ENCODE measurements at regions not wholly inside any gene's neighbourhood (a gene's known extent, or its start where the extent isn't known, plus 50 kb on each side); places are given as distances from the start of the nearest gene placed in this dataset.

DNA sequence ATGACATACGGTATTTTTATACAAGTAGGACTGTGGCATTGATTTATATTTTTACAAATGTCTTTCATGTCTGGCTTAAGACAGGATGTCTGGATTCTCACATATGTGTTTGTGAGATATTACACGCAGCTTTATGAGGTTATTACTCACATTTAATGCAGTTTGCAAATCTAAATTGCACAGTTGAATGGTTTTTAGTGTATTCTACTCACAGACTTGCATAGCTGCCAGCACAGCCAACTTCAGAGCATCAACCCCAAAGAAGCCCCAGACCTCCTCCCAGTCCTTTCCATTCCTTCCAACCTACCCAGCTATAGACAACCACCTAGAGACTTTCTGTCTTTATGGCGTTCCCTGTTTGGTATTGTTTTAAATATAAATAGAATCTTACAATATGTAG lies 193.8 kb upstream of the SHH start:
- DNase-seq (ENCODE audit: low spot score) = no peak
- TF ChIP-seq, protein P1, sequence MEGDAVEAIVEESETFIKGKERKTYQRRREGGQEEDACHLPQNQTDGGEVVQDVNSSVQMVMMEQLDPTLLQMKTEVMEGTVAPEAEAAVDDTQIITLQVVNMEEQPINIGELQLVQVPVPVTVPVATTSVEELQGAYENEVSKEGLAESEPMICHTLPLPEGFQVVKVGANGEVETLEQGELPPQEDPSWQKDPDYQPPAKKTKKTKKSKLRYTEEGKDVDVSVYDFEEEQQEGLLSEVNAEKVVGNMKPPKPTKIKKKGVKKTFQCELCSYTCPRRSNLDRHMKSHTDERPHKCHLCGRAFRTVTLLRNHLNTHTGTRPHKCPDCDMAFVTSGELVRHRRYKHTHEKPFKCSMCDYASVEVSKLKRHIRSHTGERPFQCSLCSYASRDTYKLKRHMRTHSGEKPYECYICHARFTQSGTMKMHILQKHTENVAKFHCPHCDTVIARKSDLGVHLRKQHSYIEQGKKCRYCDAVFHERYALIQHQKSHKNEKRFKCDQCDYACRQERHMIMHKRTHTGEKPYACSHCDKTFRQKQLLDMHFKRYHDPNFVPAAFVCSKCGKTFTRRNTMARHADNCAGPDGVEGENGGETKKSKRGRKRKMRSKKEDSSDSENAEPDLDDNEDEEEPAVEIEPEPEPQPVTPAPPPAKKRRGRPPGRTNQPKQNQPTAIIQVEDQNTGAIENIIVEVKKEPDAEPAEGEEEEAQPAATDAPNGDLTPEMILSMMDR (IDR thresholded peaks at IDR 0.05; ENCODE audit: extremely low read depth, missing control alignments) = no peak

DNA sequence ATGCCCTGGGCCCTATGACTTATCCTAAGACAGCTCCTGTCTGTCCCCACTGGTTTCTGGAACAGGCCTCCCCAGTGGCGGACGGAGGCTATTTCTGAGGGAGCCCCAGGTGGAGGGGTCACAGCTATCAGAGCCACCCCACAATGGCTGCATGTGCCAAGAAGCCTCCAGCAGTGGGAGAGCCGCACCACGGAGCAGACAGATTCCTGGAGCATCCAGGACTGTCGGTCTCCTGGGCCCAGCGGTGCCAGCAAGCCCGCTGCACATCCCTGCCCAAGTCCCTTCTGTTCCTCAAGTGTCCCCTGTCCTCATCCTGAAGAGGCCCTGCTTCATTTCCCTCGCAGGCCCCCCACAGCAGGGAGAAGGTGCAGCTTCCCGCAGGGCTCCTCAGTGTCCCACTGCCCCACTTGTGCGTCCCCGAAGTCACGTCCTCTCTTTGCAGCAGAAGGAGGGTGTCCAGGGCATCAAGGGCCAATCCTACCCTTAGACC lies 193.0 kb upstream of the SHH start:
- DNase-seq (ENCODE audit: low spot score) = no peak
- TF ChIP-seq, protein P1 (IDR thresholded peaks at IDR 0.05; ENCODE audit: extremely low read depth, missing control alignments) = no peak

DNA sequence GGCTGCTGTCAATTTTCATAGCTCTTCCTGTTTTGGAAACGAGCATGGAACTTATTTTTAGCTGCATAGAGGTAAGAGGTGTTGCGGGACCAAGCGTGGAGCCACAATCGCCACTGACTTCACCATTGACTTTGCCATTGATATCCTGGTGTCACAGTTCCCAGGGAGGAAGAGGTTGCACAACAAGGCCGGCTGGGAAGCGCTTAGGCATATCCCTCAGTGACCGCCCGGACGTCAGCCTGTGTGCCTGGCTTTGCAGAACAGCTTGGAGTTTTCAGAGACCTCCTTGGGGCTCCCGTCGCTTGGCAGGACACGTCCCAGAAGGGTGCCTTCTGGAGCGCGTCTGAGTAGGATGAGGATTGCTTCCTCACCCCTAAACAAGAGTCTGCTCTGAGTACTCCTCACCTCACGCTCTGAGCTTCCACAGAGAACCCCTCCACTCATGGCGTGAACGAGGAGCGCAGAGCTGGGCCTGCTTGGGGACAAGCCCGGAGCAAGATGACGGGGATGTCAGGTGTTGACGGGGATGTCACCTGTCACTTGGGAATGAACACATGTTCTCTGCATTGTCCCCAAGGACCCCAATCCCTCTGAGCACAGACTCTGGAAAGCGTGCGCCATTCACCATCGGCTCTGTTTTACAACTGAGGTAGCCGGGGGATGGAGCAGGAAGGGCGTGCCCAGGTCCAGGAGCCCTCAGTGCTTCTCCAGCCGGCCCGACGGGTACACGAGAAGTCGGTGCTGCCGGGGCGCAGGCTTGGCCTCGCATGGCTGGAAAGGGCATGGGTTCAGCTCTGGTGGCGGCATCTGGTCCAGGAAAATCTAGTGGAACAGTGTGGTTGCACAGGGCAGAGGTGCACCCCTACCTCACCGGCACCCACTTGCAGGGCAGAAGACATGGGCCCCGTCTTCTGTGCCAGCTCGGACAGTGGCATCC lies 192.3 kb upstream of the SHH start:
- DNase-seq (ENCODE audit: low spot score) = no peak
- TF ChIP-seq, protein P1 (IDR thresholded peaks at IDR 0.05; ENCODE audit: extremely low read depth, missing control alignments) = no peak

DNA sequence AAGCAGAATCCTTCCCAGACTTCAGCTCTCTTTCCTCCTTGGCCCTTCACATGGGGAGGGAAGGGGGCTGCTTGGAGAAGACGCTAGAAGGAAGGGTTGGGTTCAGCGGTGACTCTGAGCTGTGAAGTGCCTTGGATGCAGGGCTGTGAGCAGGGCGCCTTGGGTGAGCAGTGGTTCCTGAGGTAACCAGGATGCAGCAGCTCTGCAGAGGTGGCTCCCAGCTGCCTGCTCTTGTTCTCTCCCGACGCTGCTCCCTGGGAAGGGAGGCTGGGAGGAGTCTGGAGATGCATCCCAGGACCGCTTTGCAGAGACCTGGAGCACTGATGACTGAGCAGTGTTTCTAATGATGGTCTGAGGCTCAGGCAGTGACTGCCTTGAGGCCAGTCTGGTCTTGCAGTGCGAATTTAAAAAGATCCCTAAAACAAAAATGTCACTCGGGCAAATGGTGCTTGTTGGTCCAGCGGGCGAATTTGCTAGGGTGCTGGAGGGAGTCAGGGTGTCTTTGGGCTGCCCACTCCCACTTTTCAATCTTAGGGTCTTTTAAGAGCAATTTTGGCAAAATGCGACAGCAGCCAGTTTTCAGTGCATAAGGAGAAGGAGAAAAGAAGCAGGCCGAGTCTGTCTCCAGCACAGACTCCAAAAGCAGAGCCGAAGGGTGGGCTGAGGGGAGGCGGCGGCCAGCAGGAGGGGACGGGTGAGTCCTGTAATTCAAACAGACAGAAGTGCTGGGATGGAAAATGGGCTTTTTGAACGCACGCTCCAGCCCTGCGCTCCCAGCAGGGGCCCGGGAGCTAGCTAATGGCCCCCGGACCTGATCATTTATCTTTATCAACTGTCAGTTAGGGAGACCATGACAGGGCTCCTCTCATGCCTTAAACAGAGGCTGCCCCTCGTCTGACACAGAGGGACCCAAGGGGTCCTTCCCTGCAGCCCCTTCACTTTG lies 191.2 kb upstream of the SHH start:
- no peak for DNase-seq (ENCODE audit: low spot score)
- TF ChIP-seq, protein P1 (IDR thresholded peaks at IDR 0.05; ENCODE audit: extremely low read depth, missing control alignments) = no peak

DNA sequence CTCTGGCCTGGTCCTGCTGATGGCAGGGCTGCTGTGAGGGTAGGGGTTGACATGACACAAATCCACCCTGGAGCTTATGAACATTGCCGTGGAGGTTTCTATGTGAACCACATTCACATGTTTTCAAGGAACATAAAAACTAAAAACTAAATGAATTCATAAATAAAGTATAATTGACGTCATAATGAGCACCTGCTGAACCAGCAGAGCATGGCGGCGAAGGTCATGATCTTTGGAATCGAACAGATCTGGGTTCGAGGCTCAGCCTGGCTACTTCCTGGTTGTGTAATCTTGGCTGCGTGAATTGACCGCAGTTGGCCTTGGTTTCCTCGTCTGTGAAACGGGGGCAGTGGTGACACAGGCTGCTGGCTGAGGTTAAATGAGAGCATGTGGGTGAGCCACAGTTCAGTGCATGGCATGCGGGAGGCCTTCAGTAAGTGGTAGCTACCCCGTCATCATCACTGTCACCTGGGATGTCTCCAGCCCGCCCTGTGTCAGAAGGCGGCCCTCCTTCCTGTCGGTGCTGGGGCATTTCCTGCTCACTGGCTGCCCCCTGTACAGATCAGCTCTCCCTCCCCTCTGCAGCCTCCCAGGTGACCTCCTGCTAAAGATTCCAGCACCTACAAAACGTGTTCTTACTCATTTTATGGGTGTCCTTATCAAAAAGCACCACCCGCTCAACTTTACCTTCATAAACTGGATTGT lies 190.3 kb upstream of the SHH start:
- TF ChIP-seq, protein P1 (IDR thresholded peaks at IDR 0.05; ENCODE audit: extremely low read depth, missing control alignments) = no peak
- no peak for DNase-seq (ENCODE audit: low spot score)

DNA sequence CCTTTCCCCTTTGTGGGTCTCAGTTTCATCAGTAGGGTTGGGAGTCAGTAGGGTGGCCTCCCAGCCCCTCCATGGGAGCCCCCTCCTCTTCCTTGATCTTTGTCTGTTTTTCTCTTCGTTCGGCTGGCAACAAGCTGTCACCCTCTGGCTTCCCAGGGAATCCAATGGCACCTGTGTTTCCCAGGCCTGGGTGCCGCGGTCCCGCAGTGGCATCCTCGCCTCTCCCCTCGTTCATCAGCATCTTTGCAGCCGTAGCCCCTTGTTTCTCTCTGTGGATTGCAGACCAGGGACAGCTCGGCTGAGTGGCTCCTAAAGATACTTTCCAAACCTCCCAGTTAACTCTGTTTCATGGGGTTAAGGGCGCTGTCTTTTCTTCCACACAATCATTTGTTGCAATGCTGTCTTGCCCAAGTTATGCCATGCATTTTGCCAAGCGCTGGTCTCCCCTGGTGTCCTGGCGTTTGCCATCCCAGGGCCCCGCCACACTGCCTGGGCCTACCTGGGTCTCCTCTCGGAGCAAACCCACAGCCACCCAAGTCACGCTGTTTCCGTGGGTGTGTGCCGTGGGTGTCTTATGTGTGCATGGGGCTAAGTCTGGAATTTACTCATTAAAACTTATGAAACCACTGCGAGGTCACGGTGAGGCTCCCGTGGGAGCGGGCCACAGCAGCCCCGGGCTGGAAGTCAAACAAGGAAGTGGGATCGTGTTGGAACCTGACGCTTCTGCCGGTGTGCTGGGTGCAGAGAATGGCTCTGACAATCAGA lies 189.4 kb upstream of the SHH start:
- DNase-seq (ENCODE audit: low spot score) = no peak
- TF ChIP-seq, protein P1 (IDR thresholded peaks at IDR 0.05; ENCODE audit: extremely low read depth, missing control alignments) = no peak
